ENCODE measurements at regions not wholly inside any gene's neighbourhood (a gene's known extent, or its start where the extent isn't known, plus 50 kb on each side); places are given as distances from the start of the nearest gene placed in this dataset.

DNA sequence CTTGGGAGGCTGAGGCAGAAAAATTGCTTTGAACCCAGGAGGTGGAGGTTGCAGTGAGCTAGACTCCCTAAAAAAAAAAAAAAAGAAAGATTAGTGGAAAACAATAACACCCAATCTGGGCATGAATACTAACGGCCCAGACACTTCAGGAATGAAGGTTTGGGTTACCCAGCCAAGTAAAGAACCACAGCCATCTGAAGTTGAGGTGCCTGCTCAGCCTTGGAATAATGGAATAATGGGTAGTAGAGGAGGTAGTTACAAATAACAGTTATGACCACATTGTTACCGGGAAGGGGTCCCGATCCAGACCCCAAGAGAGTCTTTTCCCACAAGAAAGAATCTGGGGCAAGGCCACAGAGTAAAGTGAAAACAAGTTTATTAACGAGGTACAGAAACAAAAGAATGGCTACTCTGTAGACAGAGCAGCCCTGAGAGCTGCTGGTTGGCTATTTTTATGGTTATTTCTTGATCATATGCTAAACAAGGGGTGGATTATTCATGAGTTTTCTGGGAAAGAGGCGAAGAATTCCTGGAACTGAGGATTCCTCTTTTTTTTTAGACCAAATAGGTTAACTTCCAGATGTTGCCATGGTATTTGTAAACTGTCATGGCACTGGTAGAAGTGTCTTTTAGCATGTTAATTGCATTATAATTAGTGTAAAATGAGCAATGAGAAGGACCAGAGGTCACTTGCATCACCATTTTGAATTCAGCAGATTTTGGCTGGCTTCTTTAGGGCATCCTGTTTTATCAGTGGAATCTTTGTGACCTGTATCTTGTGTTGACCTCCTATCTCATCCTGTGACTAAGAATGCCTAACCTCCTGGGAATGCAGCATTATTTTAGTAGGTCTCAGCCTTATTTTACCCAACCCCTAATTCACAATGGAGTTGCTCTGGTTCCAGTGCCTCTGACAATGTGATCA lies 96.2 kb upstream of the HAAO start:
- no peaks in the 10 kb centered on the region for H3K27me3 ChIP-seq (ENCODE audit: control insufficient read depth in 1 of 2, insufficient read depth in 2 of 2, low read length in 2 of 2)
- no peaks in the 10 kb centered on the region for H3K9me3 ChIP-seq (ENCODE audit: control insufficient read depth in 2 of 2, low read length in 2 of 2)
- no peaks in the 10 kb centered on the region for H3K4me1 ChIP-seq (ENCODE audit: control insufficient read depth, insufficient read depth, low read length)
- H3K36me3 ChIP-seq (ENCODE audit: control insufficient read depth in 2 of 2, insufficient read depth in 2 of 2, low read length in 2 of 2), result no peaks in the 10 kb centered on the region
- H3K9ac ChIP-seq (ENCODE audit: low read length in 2 of 2), result no peak overlapping the region
- no peak overlapping the region for H3K27ac ChIP-seq (ENCODE audit: low read length)
- no peak overlapping the region for H3K4me3 ChIP-seq (ENCODE audit: low read length in 2 of 2)

DNA sequence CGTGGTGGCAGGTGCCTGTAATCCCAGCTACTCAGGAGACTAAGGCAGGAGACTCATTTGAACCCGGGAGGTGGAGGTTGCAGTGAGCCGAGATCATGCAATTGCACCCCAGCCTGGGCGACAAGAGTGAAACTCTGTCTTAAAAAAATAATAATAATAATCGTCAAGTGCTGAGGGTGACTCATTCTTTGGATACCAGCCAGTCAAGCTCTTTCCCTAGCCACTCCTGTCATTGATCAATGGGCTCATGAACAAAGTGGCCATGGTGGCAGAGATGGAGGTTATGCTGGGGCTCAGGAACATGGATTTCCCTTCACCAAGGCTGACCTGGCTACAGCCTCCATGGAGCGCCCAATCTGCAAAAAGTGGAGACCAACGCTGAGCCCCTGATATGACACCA lies 94.5 kb upstream of the HAAO start:
- Histone ChIP-seq H3K27ac (ENCODE audit: low read length) (no peak overlapping the region), H3K4me3 (ENCODE audit: low read length in 2 of 2) (no peak overlapping the region), H3K4me1 (ENCODE audit: control insufficient read depth, insufficient read depth, low read length) (no peaks in the 10 kb centered on the region), H3K36me3 (ENCODE audit: control insufficient read depth in 2 of 2, insufficient read depth in 2 of 2, low read length in 2 of 2) (no peaks in the 10 kb centered on the region), H3K27me3 (ENCODE audit: control insufficient read depth in 1 of 2, insufficient read depth in 2 of 2, low read length in 2 of 2) (no peaks in the 10 kb centered on the region), H3K9me3 (ENCODE audit: control insufficient read depth in 2 of 2, low read length in 2 of 2) (no peaks in the 10 kb centered on the region), H3K9ac (ENCODE audit: low read length in 2 of 2) (no peak overlapping the region)

DNA sequence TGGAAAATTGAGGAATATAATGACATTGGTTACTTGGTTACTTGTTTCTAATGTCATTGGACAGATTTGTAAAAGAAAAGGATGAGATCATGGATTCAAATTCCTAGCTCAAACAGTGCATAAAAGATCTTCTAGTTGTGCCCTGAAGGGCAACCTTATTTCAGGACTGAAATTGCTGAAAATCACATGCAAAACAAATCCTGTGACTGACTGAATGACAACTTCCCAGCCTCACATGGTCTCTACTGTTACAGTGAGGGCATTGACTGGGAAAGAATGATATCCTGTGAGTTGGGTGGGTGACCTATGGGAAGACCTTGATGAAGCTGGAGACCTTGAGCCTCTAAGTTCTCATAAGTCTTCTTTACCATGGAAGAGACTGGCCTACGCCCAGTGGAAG lies 90.4 kb upstream of the HAAO start:
- peaks cover 12% of the 10 kb centered on the region for H3K4me1 ChIP-seq (ENCODE audit: control insufficient read depth, insufficient read depth, low read length)
- H3K36me3 ChIP-seq (ENCODE audit: control insufficient read depth in 2 of 2, insufficient read depth in 2 of 2, low read length in 2 of 2), result no peaks in the 10 kb centered on the region
- no peak overlapping the region for H3K27ac ChIP-seq (ENCODE audit: low read length)

DNA sequence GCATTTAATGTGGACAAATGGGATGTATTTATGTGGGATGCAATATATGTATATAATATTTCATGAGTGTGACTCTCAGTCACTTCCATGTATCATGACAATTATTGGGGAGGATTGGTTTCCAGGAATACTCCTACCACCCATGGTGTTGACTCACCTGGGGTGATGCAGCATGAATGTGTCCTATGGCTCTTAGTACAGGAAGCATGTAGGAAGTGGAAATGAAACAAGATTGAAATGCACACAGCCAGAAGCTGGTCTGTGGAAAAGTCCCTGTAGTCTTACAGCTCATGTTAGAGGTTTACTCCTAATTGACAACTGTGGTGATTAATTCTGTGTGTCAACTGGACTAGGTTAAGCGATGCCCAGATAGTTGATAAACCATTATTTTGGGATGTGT lies 89.3 kb upstream of the HAAO start:
- H3K9ac ChIP-seq (ENCODE audit: low read length in 2 of 2), result no peak overlapping the region
- H3K27me3 ChIP-seq (ENCODE audit: control insufficient read depth in 1 of 2, insufficient read depth in 2 of 2, low read length in 2 of 2), result no peaks in the 10 kb centered on the region
- no peak overlapping the region for H3K4me3 ChIP-seq (ENCODE audit: low read length in 2 of 2)
- H3K9me3 ChIP-seq (ENCODE audit: control insufficient read depth in 2 of 2, low read length in 2 of 2), result no peaks in the 10 kb centered on the region
- H3K27ac ChIP-seq (ENCODE audit: low read length), result no peak overlapping the region
- H3K36me3 ChIP-seq (ENCODE audit: control insufficient read depth in 2 of 2, insufficient read depth in 2 of 2, low read length in 2 of 2), result no peaks in the 10 kb centered on the region
- peaks cover 12% of the 10 kb centered on the region for H3K4me1 ChIP-seq (ENCODE audit: control insufficient read depth, insufficient read depth, low read length)

More for the DNA sequence above, 90.4 kb upstream of the HAAO start:
- Histone ChIP-seq H3K4me3 (ENCODE audit: low read length in 2 of 2) (no peak overlapping the region), H3K9ac (ENCODE audit: low read length in 2 of 2) (no peak overlapping the region), H3K9me3 (ENCODE audit: control insufficient read depth in 2 of 2, low read length in 2 of 2) (no peaks in the 10 kb centered on the region), H3K27me3 (ENCODE audit: control insufficient read depth in 1 of 2, insufficient read depth in 2 of 2, low read length in 2 of 2) (no peaks in the 10 kb centered on the region)

DNA sequence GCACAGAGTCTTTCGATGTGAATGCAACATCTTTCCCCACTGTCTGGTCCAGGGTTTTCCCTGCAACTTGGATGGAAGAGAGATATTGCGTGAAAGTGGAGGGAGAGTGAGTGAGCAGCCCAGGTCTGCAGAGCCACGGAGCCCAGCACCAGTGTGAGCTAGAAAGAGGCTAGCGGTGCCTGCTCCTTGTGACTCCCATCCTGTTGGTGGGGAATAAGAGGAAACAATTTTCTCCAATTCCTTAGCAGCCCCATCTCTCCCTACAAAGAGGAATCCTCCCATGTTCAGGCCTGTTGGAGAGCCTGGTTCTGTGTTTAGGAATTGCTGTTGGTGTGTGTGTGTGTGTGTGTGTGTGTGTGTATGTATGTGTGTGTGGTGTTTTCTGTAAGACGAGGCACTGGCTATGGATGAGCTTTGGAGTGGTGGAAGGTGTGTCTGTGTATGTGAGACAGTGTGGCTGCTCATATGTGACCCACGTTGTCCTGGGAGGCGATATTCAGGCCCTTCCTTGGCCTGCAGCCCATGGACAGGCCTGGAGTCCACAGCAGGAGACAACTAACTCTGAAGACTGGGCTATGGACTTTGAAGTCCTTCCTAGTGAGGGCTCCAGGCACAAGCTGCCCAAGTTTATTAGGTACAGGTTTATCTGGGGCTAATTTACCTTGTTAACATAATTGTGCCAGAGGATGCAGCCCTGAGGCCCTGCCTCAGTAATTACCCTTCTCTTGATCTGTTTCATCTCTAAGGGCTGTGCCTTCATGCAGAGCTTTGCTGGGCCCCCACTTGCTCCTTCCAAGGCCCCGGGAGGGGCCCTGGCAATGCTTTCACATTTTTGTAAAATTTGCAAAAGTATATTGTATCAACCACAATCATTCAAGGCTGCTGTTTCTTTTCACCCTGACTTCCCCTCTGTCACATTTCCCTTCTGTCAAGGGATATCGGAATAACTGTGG lies 88.6 kb upstream of the HAAO start:
- H3K4me3 ChIP-seq (ENCODE audit: low read length in 2 of 2), result no peak overlapping the region
- no peaks in the 10 kb centered on the region for H3K9me3 ChIP-seq (ENCODE audit: control insufficient read depth in 2 of 2, low read length in 2 of 2)
- H3K9ac ChIP-seq (ENCODE audit: low read length in 2 of 2), result no peak overlapping the region
- H3K27ac ChIP-seq (ENCODE audit: low read length), result peak overlapping the region; percentile 31
- no peaks in the 10 kb centered on the region for H3K27me3 ChIP-seq (ENCODE audit: control insufficient read depth in 1 of 2, insufficient read depth in 2 of 2, low read length in 2 of 2)
- no peaks in the 10 kb centered on the region for H3K36me3 ChIP-seq (ENCODE audit: control insufficient read depth in 2 of 2, insufficient read depth in 2 of 2, low read length in 2 of 2)
- peaks cover 19% of the 10 kb centered on the region for H3K4me1 ChIP-seq (ENCODE audit: control insufficient read depth, insufficient read depth, low read length)

DNA sequence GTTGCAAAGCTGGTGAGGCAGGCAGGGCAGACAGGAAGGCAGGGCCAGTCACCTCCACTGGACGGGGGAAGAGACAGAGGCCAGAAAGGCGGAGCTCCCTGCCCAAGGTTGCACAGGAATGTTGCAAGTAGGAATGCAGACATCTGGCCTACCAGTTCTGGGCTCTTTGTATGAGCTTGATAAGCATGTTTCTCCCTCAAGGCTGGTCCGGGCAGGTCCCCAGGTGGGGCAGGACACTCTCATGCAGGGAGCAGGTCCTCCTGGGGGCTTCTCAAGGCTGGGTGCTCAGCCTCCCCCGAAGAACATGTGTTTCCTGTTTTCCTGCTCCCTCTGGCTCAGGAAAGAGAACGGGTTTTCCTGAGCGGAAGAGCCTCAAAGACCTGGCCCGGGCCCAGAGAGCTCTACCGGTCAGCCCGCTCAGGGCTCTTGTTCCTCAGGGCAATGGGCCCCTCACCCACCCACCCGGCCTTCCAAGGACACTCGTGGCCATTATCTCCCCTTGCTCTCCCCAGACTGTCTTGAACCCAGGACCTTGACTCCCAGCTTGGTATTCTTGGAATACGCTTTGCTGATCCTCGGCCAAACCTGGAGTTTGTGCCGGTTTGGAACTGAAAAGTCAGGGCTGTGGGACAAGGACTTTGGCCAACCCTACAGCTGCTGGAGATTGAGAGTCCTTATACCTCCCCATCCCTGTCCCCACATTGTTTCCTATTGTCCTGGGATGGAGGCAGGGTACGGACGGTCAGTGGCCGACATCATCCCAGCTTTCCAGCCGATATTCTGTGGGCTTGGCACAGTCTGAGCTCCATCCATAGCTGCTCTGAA lies 87.7 kb upstream of the HAAO start:
- no peak overlapping the region for H3K9ac ChIP-seq (ENCODE audit: low read length in 2 of 2)
- H3K4me1 ChIP-seq (ENCODE audit: control insufficient read depth, insufficient read depth, low read length), result peaks cover 25% of the 10 kb centered on the region
- H3K4me3 ChIP-seq (ENCODE audit: low read length in 2 of 2), result no peak overlapping the region
- no peaks in the 10 kb centered on the region for H3K9me3 ChIP-seq (ENCODE audit: control insufficient read depth in 2 of 2, low read length in 2 of 2)
- no peaks in the 10 kb centered on the region for H3K27me3 ChIP-seq (ENCODE audit: control insufficient read depth in 1 of 2, insufficient read depth in 2 of 2, low read length in 2 of 2)
- H3K27ac ChIP-seq (ENCODE audit: low read length), result peak overlapping the region; percentile 31
- no peaks in the 10 kb centered on the region for H3K36me3 ChIP-seq (ENCODE audit: control insufficient read depth in 2 of 2, insufficient read depth in 2 of 2, low read length in 2 of 2)

DNA sequence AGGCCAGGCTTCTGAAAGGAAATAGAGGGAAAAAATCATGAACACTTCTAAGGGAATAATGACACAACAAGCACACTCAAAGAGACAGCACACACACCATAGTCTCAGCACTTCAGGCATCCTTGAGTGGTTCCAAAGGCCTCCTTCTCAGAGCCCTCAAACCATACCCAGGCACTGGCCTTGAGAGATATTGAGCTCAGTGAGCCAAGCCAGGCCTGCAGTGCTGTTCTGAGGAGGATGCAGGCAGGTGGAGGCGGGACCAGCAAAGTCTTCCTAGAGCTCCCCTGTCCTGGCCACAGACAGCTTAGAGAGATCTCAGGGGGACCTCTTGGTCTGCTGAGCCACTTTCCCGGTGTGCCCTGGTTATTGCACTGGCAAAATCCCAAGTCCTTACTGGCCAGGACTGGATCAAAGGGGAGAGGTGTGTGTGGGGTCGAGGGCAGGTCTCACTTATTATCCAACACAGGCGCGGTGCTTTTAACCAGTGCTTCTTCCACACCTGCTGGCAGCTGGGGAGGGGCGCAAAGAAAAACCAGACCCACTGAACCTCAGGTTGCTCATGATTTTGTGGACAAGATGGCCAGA lies 86.8 kb upstream of the HAAO start:
- no peak overlapping the region for H3K9ac ChIP-seq (ENCODE audit: low read length in 2 of 2)
- peak overlapping the region; percentile 31 for H3K27ac ChIP-seq (ENCODE audit: low read length)
- no peaks in the 10 kb centered on the region for H3K9me3 ChIP-seq (ENCODE audit: control insufficient read depth in 2 of 2, low read length in 2 of 2)
- peaks cover 32% of the 10 kb centered on the region for H3K4me1 ChIP-seq (ENCODE audit: control insufficient read depth, insufficient read depth, low read length)
- no peak overlapping the region for H3K4me3 ChIP-seq (ENCODE audit: low read length in 2 of 2)
- no peaks in the 10 kb centered on the region for H3K27me3 ChIP-seq (ENCODE audit: control insufficient read depth in 1 of 2, insufficient read depth in 2 of 2, low read length in 2 of 2)
- H3K36me3 ChIP-seq (ENCODE audit: control insufficient read depth in 2 of 2, insufficient read depth in 2 of 2, low read length in 2 of 2), result no peaks in the 10 kb centered on the region

DNA sequence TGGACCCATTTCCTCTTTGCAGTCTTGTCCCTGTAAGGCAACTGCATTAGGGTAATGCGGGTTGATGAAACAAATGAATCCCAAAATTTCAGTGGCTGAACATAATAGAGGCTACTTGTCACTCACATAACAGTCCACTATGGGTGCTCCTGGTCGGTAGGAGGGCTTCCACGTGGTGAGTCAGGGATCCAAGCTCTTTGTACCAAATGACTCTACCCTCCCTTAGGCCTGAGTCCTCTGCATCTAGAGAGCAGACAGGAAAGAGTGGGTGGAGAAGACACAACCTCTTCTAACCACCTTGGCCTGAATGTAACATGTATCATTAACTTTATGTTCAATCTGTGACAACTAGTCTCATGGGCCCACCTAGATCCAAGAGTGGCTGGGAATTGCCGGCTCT lies 86.2 kb upstream of the HAAO start:
- Histone ChIP-seq H3K9me3 (ENCODE audit: control insufficient read depth in 2 of 2, low read length in 2 of 2) (no peaks in the 10 kb centered on the region), H3K4me3 (ENCODE audit: low read length in 2 of 2) (no peak overlapping the region), H3K36me3 (ENCODE audit: control insufficient read depth in 2 of 2, insufficient read depth in 2 of 2, low read length in 2 of 2) (no peaks in the 10 kb centered on the region), H3K9ac (ENCODE audit: low read length in 2 of 2) (no peak overlapping the region), H3K27ac (ENCODE audit: low read length) (no peak overlapping the region), H3K4me1 (ENCODE audit: control insufficient read depth, insufficient read depth, low read length) (peaks cover 32% of the 10 kb centered on the region), H3K27me3 (ENCODE audit: control insufficient read depth in 1 of 2, insufficient read depth in 2 of 2, low read length in 2 of 2) (no peaks in the 10 kb centered on the region)

DNA sequence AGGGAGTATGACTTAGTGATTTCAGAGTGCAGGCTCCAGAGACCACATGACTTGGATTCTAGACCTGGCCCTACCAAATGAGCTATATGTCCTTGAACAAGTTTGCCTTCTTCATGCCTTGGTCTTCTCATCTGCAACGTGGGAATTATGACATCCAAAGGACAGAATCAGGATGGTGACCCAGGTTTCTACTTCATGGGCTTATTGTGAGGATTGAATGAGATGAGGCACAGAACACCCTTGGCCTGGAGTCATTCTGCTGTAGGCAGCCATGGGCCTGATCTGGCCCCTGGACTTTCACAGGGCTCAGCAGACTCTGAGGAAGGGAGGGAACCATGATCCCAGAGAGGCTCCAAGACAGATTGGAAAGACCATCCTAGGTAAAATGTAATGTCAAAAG lies 85.6 kb upstream of the HAAO start:
- no peaks in the 10 kb centered on the region for H3K36me3 ChIP-seq (ENCODE audit: control insufficient read depth in 2 of 2, insufficient read depth in 2 of 2, low read length in 2 of 2)
- no peak overlapping the region for H3K9ac ChIP-seq (ENCODE audit: low read length in 2 of 2)
- H3K4me1 ChIP-seq (ENCODE audit: control insufficient read depth, insufficient read depth, low read length), result peaks cover 32% of the 10 kb centered on the region
- no peak overlapping the region for H3K4me3 ChIP-seq (ENCODE audit: low read length in 2 of 2)
- H3K27me3 ChIP-seq (ENCODE audit: control insufficient read depth in 1 of 2, insufficient read depth in 2 of 2, low read length in 2 of 2), result no peaks in the 10 kb centered on the region
- no peaks in the 10 kb centered on the region for H3K9me3 ChIP-seq (ENCODE audit: control insufficient read depth in 2 of 2, low read length in 2 of 2)
- no peak overlapping the region for H3K27ac ChIP-seq (ENCODE audit: low read length)

DNA sequence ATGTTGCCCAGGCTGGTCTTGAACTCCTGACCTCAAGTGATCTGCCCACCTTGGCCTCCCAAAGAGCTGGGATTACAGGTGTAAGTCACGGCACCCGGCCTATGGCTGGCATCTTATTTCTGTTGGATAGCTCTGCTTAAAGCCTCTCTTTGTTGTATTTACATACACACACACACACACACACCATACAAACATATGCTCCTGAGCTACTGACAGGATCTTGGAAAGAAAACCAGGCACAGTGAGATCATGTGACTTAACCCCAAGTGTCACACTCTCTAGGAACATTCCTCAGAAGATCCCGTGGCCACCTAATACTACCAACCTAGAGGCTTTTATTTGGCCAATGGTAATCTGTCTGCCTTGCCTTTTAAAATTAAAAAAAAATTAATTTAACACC lies 85.1 kb upstream of the HAAO start:
- H3K36me3 ChIP-seq (ENCODE audit: control insufficient read depth in 2 of 2, insufficient read depth in 2 of 2, low read length in 2 of 2), result no peaks in the 10 kb centered on the region
- no peaks in the 10 kb centered on the region for H3K9me3 ChIP-seq (ENCODE audit: control insufficient read depth in 2 of 2, low read length in 2 of 2)
- no peak overlapping the region for H3K9ac ChIP-seq (ENCODE audit: low read length in 2 of 2)
- H3K4me1 ChIP-seq (ENCODE audit: control insufficient read depth, insufficient read depth, low read length), result peaks cover 32% of the 10 kb centered on the region
- H3K4me3 ChIP-seq (ENCODE audit: low read length in 2 of 2), result no peak overlapping the region
- H3K27me3 ChIP-seq (ENCODE audit: control insufficient read depth in 1 of 2, insufficient read depth in 2 of 2, low read length in 2 of 2), result no peaks in the 10 kb centered on the region
- H3K27ac ChIP-seq (ENCODE audit: low read length), result no peak overlapping the region
